Limb (tissue), 2 donors: ENCODE measurements at regions not wholly inside any gene's neighbourhood (a gene's known extent, or its start where the extent isn't known, plus 50 kb on each side); places are given as distances from the start of the nearest gene placed in this dataset.

Source experiments
- DNase-seq, 2 donors: peaks; one replicate each; pipeline ENCODE4 v3.0.0-alpha.2; 2016; ENCODE audit errors: extremely low spot score in 2 of 2

DNA sequence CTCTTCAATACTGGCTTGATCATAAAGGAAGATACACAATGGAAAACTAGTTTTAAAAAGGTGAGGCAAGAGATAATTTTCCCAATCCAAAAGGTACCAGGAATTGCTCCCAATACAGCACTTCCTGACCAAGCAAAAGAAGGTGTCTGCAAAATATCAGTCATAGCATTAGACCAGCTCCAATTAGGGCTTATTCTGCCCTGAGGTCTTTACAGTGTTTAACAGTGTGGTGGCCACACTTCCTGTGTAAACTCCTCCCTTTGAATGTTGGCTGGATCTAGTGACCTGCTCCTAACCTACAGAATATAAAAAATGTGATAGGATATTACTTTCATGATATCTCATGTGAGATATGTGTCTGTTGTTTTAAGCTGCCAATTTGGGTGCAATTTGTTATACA lies 57.1 kb upstream of the BTN3A2 start:
- DNase-seq = no peak

DNA sequence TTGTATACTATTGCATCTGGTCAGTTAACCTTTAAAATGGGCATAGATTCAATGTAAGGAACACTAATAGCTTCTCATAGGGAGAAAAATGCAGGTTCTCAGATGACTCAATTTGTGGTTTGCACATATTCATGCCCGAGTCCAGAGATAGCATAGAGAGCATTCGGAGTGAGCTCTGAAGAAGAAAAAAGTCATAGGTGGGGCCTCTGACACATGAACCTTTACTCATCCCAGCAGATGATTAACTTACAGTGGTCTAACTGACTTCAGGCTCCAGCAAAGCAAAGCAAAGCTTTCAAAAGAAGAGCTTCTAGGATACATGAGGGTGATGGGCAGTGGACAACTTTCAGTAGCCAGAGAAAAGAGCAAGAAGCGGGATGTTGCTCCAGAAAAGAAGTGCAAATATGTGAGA lies 55.3 kb upstream of the BTN3A2 start:
- no peak for DNase-seq

GRCh38 chr6:26311012-26311384 lies 54.0 kb upstream of the BTN3A2 start:
- DNase-seq = peak in 1 of 2 donors; percentile 7

- peak; percentile 55 to 66 for DNase-seq
Observed at GRCh38 chr6:26311385-26312095, 53.5 kb upstream of the BTN3A2 start.

DNA sequence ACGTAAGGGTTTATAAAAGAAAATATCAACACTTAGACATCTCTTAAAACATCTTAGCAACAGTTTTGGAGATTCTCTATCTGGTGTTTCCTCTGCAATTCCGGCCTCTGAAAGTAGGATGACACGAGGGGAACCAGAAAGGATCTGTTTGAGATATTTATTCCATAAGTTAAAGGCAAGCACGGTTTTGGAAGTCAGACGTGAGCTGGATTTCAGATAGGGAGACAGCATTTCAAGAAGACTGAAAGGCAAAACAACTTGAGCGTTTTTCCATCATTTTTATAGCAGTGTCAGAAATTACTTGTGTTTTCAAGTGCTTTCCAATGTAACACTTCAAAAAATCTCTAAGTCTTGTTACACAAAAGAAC lies 52.9 kb upstream of the BTN3A2 start:
- peak in 1 of 2 donors; percentile 10 for DNase-seq

- peak; percentile 86 to 89 for DNase-seq
Observed at GRCh38 chr6:26312501-26313397, 52.2 kb upstream of the BTN3A2 start.
